GM12878 (cell line): ENCODE measurements at regions not wholly inside any gene's neighbourhood (a gene's known extent, or its start where the extent isn't known, plus 50 kb on each side); places are given as distances from the start of the nearest gene placed in this dataset.

Experiments
- ATAC-seq: fragments of 200-7000 bp; cut with Tn5 transposase; 3 replicates; pipeline ENCODE4 v1.9.1; 2020; ENCODE audit warnings: mild to moderate bottlenecking, moderate library complexity
- BruUV-seq: library from RNA; stranded (reverse); fragments of 400-500 nt; replicated peaks from 2 replicates; lab custom pipeline; 2021; lab: Mats Ljungman, UMichigan
- CTCF ChIA-PET: fragments of 300-600 bp; sonication (Branson Sonifier 250); formaldehyde crosslinking; extraction: SDS; loops from one replicate; lab custom pipeline; 2021; ENCODE audit warnings: inconsistent platforms; lab: Yijun Ruan, JAX
- POLR2A ChIA-PET: fragments of 350-600 bp; formaldehyde crosslinking; extraction: SDS; loops from one replicate; lab custom pipeline; 2021; ENCODE audit warnings: inconsistent platforms; lab: Charles Lee
- RAD21 ChIA-PET: fragments of 300-600 bp; sonication (Branson Sonifier 250); formaldehyde crosslinking; loops from one replicate; lab custom pipeline; 2023; ENCODE audit warnings: antibody characterized with exemption; ENCODE audit not compliant: unreplicated experiment; lab: Charles Lee
- SMC1A ChIA-PET: fragments of 300-600 bp; sonication (Branson Sonifier 250); formaldehyde crosslinking; loops from one replicate; lab custom pipeline; 2023; ENCODE audit not compliant: unreplicated experiment, uncharacterized antibody; lab: Charles Lee
- DNase-seq: peaks from one replicate; pipeline ENCODE4 v3.0.0-alpha.2; 2011; ENCODE audit warnings: low read depth, low spot score
- FAIRE-seq: peaks from 3 replicates; lab custom pipeline; 2011; peaks lifted over from hg19 to GRCh38; lab: Jason Lieb, UNC
- H2AFZ ChIP-seq: 2 replicates; pipeline ENCODE4 v1.6.0; 2011; ENCODE audit warnings: low read depth, low read length, control low read depth; ENCODE audit not compliant: control insufficient read depth
- H3K27ac ChIP-seq: 2 replicates; pipeline ENCODE4 v1.5.1; 2011; ENCODE audit warnings: control low read depth; ENCODE audit not compliant: control insufficient read depth, insufficient read depth
- H3K27me3 ChIP-seq, 2 experiments: replicated peaks in 1 of 2; 2 replicates each; pipeline versions ENCODE4 v1.6.0 to v1.6.1; 2011; ENCODE audit warnings: low read length in 1 of 2; ENCODE audit not compliant: control insufficient read depth in 2 of 2, insufficient read depth in 2 of 2
- H3K36me3 ChIP-seq, 2 experiments: 2 replicates each; pipeline ENCODE4 v1.5.1; 2011; ENCODE audit warnings: low read length in 1 of 2; ENCODE audit not compliant: control insufficient read depth in 2 of 2, insufficient read depth in 2 of 2
- H3K4me1 ChIP-seq: 2 replicates; pipeline ENCODE4 v1.6.1; 2011; ENCODE audit warnings: mild to moderate bottlenecking, low read length, moderate library complexity, mixed read lengths; ENCODE audit not compliant: control insufficient read depth, insufficient read depth
- H3K4me2 ChIP-seq: 2 replicates; pipeline ENCODE4 v1.6.0; 2011; ENCODE audit warnings: control low read depth; ENCODE audit not compliant: control insufficient read depth, insufficient read depth
- H3K4me3 ChIP-seq: fragments of 200-600 bp; sonication (generic); 2 replicates; pipeline ENCODE4 v1.5.1; 2016
- H3K79me2 ChIP-seq: 2 replicates; pipeline ENCODE4 v1.6.0; 2011; ENCODE audit warnings: low read length; ENCODE audit not compliant: control insufficient read depth, insufficient read depth
- H3K9ac ChIP-seq: 2 replicates; pipeline ENCODE4 v1.8.0; 2011; ENCODE audit warnings: low read length, control low read depth, mixed read lengths; ENCODE audit not compliant: control insufficient read depth, insufficient read depth
- H3K9me3 ChIP-seq: replicated peaks from 3 replicates; pipeline ENCODE4 v1.5.1; 2011; ENCODE audit warnings: mild to moderate bottlenecking, low read length; ENCODE audit not compliant: control insufficient read depth, insufficient read depth
- H4K20me1 ChIP-seq: 2 replicates; pipeline ENCODE4 v1.6.0; 2011; ENCODE audit not compliant: control insufficient read depth, insufficient read depth
- BRCA1 ChIP-seq: IDR thresholded peaks from 2 replicates; pipeline ENCODE4 v1.6.1; 2011; ENCODE audit warnings: low read depth, low read length, improper control_type of control experiment
- CREM ChIP-seq: IDR thresholded peaks from 2 replicates; pipeline ENCODE4 v1.6.1; 2014; ENCODE audit warnings: antibody characterized with exemption, low read depth
- EGR1 ChIP-seq, 2 experiments: IDR thresholded peaks; 1 replicate in 1 of 2; 2 replicates in 1 of 2; pipeline ENCODE4 v1.6.1; 2011 to 2012; ENCODE audit warnings: low read depth in 2 of 2, low read length in 2 of 2, borderline replicate concordance in 1 of 2, mild to moderate bottlenecking in 1 of 2, moderate library complexity in 1 of 2
- HDAC6 ChIP-seq: fragments of 200-600 bp; sonication (generic); IDR thresholded peaks from one replicate; pipeline ENCODE4 v1.8.0; 2017; ENCODE audit warnings: antibody characterized with exemption; ENCODE audit not compliant: unreplicated experiment
- HDGF ChIP-seq: fragments of 450-650 bp; IDR thresholded peaks from 2 replicates; pipeline ENCODE4 v1.6.1; 2016; ENCODE audit warnings: antibody characterized with exemption
- KDM1A ChIP-seq: fragments of 200-600 bp; sonication (generic); IDR thresholded peaks from 2 replicates; pipeline ENCODE4 v1.6.1; 2016; ENCODE audit warnings: borderline replicate concordance
- NFYB ChIP-seq: IDR thresholded peaks from 2 replicates; pipeline ENCODE4 v1.6.1; 2011; ENCODE audit warnings: low read depth, mild to moderate bottlenecking, low read length, improper control_type of control experiment, moderate library complexity; ENCODE audit not compliant: insufficient read depth
- NR2C1 ChIP-seq: fragments of 450-650 bp; IDR thresholded peaks from 2 replicates; pipeline ENCODE4 v1.6.1; 2017; ENCODE audit warnings: antibody characterized with exemption, mild to moderate bottlenecking, moderate library complexity
- SP1 ChIP-seq: IDR thresholded peaks from one replicate; pipeline ENCODE4 v1.6.1; 2011; ENCODE audit warnings: low read depth, low read length
- SRF ChIP-seq, 2 experiments: IDR thresholded peaks; 2 replicates each; pipeline ENCODE4 v1.6.1; 2011; ENCODE audit warnings: low read depth in 2 of 2, low read length in 2 of 2, mild to moderate bottlenecking in 1 of 2, moderate library complexity in 1 of 2
- TCF7 ChIP-seq: IDR thresholded peaks from 2 replicates; pipeline ENCODE4 v1.6.1; 2014; ENCODE audit warnings: antibody characterized with exemption, borderline replicate concordance
- USF2 ChIP-seq: IDR thresholded peaks from 2 replicates; pipeline ENCODE4 v1.6.1; 2011; ENCODE audit warnings: low read depth, low read length, improper control_type of control experiment, borderline replicate concordance
- WRNIP1 ChIP-seq: IDR thresholded peaks from 2 replicates; pipeline ENCODE4 v1.6.1; 2011; ENCODE audit warnings: low read depth, low read length, improper control_type of control experiment, borderline replicate concordance
- ZBED1 ChIP-seq: IDR thresholded peaks from 2 replicates; pipeline ENCODE4 v1.6.1; 2016; ENCODE audit warnings: borderline replicate concordance
- WGBS: methylation state at CpG from one replicate; pipeline ENCODE4 v1.1.6; 2016; ENCODE audit warnings: low lambda C conversion rate; ENCODE audit not compliant: insufficient replicate concordance, insufficient coverage; ENCODE audit errors: missing lambda C conversion rate; 5-methylcytosine and 5-hydroxymethylcytosine counted together
- in situ Hi-C: fragments of 300-500 bp; cut with MboI; formaldehyde crosslinking; loops from 9 replicates; pipeline ENCODE4 v1.14.3; 2018; ENCODE audit warnings: mixed read lengths
- intact Hi-C: fragments of 100-400 bp; cut with micrococcal nuclease; formaldehyde crosslinking; loops from one replicate; pipeline ENCODE4 v1.14.2; 2022; ENCODE audit not compliant: unreplicated experiment
- TF ChIP-seq, protein P1 (sequence below): fragments of 450-650 bp; IDR thresholded peaks from 2 replicates; pipeline ENCODE4 v1.6.1; 2017; ENCODE audit warnings: borderline replicate concordance
- TF ChIP-seq, protein P2 (sequence below): IDR thresholded peaks from 2 replicates; pipeline ENCODE4 v1.6.1; 2011; ENCODE audit warnings: low read depth, mild to moderate bottlenecking, low read length, moderate library complexity, borderline replicate concordance; ENCODE audit errors: extremely low read depth

DNA sequence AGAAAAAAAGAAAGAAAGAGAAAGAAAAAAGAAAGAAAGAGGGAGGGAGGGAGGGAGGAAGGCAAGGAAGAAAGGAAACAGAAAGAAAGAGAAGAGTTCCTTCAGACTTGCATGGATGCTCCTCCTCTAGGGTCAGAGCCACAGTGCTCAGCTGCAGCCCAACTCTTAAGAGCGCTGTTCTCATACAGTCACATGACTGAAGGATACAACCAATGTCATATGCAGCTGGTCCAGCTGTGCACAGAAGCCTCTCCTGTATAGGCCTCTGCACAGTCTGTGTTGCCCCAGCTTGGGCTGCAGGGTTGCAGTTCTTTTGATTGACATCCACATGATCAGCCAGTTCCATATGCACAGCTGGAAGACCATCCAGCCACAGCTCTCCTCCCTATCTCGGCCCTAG is 86.8 kb upstream of the CTNNB1 start:
- in situ Hi-C loops: no loop called here

DNA sequence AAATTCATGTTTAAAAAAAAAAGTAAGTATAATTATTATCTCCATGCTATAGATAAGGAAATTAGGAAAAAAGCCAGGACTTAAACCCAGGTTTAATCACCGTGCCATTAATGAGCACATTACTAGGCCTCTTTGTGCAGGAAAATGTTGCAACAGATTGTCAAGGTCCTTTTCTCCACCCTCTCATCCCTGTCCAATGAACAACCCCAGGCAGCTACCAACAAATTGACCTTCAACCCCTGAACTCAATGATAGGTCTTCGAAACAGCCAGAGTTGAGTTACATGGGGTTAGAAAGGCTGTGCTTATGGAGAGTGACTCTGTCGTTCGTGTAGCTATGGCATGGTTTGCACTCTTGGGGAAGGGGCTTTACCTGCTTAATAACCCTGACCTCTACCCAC is 84.2 kb upstream of the CTNNB1 start:
- SMC1A ChIA-PET: no interaction called here
- 76% methylated on average over 4 of the region's 4 CpGs for WGBS
- H3K4me3 ChIP-seq: no peak overlapping the region
- no peaks in the 10 kb centered on the region for H4K20me1 ChIP-seq
- intact Hi-C loops: no loop called here
- no peak overlapping the region for H3K9ac ChIP-seq
- H3K4me1 ChIP-seq: peaks cover 10% of the 10 kb centered on the region
- no peak for ATAC-seq
- CTCF ChIA-PET: no interaction called here
- BruUV-seq: no TSS peak
- no peaks in the 10 kb centered on the region for H3K36me3 ChIP-seq
- H2AFZ ChIP-seq: no peak overlapping the region
- FAIRE-seq: no peak
- H3K79me2 ChIP-seq: no peaks in the 10 kb centered on the region
- H3K27me3 ChIP-seq: no peaks in the 10 kb centered on the region
- no peak overlapping the region for H3K4me2 ChIP-seq
- RAD21 ChIA-PET: no interaction called here
- in situ Hi-C loops: no loop called here
- no peak for DNase-seq
- H3K27ac ChIP-seq: no peak overlapping the region
- H3K9me3 ChIP-seq: no peaks in the 10 kb centered on the region
- TF ChIP-seq SRF (IDR thresholded peaks at IDR 0.05; ENCODE audit: low read depth in 2 of 2, low read length in 2 of 2) (no peak), SP1 (no peak), NR2C1 (no peak), USF2 (no peak), WRNIP1 (no peak), BRCA1 (no peak), HDAC6 (no peak), CREM (no peak), KDM1A (no peak), NFYB (no peak)
- POLR2A ChIA-PET: no interaction called here

More for the DNA sequence above, 86.8 kb upstream of the CTNNB1 start:
- 60% methylated on average over 2 of the region's 2 CpGs for WGBS
- no peaks in the 10 kb centered on the region for H3K36me3 ChIP-seq
- RAD21 ChIA-PET: no interaction called here
- intact Hi-C loops: no loop called here
- no peaks in the 10 kb centered on the region for H4K20me1 ChIP-seq
- no peak overlapping the region for H3K9ac ChIP-seq
- DNase-seq (no peak), ATAC-seq (no peak), FAIRE-seq (no peak)
- no peaks in the 10 kb centered on the region for H3K79me2 ChIP-seq
- CTCF ChIA-PET: interaction anchor here (0.6 kb wide), 2 partner anchors 47 to 80 kb away, joined by 3 to 4 read pairs; no protein-coding TSS in a partner anchor
- no peak overlapping the region for H3K4me3 ChIP-seq
- SMC1A ChIA-PET: no interaction called here
- H3K4me1 ChIP-seq: peaks cover 5% of the 10 kb centered on the region
- H2AFZ ChIP-seq: no peak overlapping the region
- TF ChIP-seq, protein P1, sequence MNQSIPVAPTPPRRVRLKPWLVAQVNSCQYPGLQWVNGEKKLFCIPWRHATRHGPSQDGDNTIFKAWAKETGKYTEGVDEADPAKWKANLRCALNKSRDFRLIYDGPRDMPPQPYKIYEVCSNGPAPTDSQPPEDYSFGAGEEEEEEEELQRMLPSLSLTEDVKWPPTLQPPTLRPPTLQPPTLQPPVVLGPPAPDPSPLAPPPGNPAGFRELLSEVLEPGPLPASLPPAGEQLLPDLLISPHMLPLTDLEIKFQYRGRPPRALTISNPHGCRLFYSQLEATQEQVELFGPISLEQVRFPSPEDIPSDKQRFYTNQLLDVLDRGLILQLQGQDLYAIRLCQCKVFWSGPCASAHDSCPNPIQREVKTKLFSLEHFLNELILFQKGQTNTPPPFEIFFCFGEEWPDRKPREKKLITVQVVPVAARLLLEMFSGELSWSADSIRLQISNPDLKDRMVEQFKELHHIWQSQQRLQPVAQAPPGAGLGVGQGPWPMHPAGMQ: no peak
- TF ChIP-seq KDM1A (no peak), TCF7 (no peak), EGR1 (IDR thresholded peaks at IDR 0.05; ENCODE audit: borderline replicate concordance in 1 of 2, low read depth in 2 of 2, low read length in 2 of 2) (no peak), HDGF (no peak), ZBED1 (no peak)
- TF ChIP-seq, protein P2, sequence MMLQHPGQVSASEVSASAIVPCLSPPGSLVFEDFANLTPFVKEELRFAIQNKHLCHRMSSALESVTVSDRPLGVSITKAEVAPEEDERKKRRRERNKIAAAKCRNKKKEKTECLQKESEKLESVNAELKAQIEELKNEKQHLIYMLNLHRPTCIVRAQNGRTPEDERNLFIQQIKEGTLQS: no peak
- no peak overlapping the region for H3K4me2 ChIP-seq
- BruUV-seq: no TSS peak
- no peaks in the 10 kb centered on the region for H3K27me3 ChIP-seq
- no peaks in the 10 kb centered on the region for H3K9me3 ChIP-seq
- POLR2A ChIA-PET: no interaction called here
- H3K27ac ChIP-seq: no peak overlapping the region
